ENCODE measurements at regions not wholly inside any gene's neighbourhood (a gene's known extent, or its start where the extent isn't known, plus 50 kb on each side); places are given as distances from the start of the nearest gene placed in this dataset.

DNA sequence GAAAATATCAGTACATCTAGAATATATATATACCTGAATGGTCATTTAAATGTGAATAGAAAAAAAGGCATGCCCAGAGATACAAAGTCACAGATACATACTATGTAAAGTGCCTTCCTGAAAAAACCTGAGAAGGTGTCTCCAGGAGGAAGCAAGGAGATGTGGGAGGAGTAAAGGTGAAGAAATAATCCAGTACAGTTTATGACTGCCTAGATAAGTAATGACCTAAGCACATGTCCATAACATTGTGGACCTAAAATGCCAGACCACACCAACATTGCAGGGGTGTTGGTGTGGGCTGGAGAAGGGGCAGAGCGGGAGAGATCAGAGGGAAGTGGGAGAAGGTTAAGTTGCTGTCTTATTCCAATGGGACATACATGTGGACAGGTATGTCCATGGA is 226.9 kb downstream of the ZNF621 start:
- no peak overlapping the region for H3K4me3 ChIP-seq
- WGBS, 4 donors, result 95 to 100% (median 99%) methylated on average over 1 of the region's 1 CpG
- DNase-seq, result no peak
- no peak overlapping the region for H3K27ac ChIP-seq
- H3K9me3 ChIP-seq, result no peaks in the 10 kb centered on the region
- intact Hi-C loops (cut with DNase I), result no loop called here
- ATAC-seq, result no peak
- TF ChIP-seq POLR2A (IDR thresholded peaks at IDR 0.05), result no peak
- TF ChIP-seq, protein P1, sequence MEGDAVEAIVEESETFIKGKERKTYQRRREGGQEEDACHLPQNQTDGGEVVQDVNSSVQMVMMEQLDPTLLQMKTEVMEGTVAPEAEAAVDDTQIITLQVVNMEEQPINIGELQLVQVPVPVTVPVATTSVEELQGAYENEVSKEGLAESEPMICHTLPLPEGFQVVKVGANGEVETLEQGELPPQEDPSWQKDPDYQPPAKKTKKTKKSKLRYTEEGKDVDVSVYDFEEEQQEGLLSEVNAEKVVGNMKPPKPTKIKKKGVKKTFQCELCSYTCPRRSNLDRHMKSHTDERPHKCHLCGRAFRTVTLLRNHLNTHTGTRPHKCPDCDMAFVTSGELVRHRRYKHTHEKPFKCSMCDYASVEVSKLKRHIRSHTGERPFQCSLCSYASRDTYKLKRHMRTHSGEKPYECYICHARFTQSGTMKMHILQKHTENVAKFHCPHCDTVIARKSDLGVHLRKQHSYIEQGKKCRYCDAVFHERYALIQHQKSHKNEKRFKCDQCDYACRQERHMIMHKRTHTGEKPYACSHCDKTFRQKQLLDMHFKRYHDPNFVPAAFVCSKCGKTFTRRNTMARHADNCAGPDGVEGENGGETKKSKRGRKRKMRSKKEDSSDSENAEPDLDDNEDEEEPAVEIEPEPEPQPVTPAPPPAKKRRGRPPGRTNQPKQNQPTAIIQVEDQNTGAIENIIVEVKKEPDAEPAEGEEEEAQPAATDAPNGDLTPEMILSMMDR (IDR thresholded peaks at IDR 0.05), result no peak
- H3K4me1 ChIP-seq, result no peaks in the 10 kb centered on the region
- H3K36me3 ChIP-seq, result no peaks in the 10 kb centered on the region
- no peaks in the 10 kb centered on the region for H3K27me3 ChIP-seq

DNA sequence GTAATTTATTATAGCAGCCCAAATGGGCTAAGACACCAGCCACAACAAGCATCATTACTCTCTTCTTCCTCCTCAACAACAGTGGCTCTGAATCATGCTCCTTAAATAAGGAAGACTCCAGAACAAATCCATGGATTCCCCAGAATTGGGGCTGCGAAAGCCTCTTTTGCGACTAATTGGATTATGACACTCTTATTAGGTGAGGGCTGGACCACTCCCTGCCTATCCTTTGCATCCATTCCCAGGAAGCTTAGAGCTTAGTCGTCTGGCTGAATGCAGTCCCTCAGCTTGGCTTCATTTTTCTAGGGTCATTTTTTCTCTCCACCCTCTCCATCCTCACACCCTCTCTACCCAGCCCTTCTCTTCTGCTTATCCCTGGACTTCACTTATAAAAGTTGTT is 227.7 kb downstream of the ZNF621 start:
- Histone ChIP-seq H3K9me3 (no peaks in the 10 kb centered on the region), H3K4me3 (no peak overlapping the region), H3K4me1 (no peaks in the 10 kb centered on the region), H3K36me3 (no peaks in the 10 kb centered on the region), H3K27me3 (no peaks in the 10 kb centered on the region), H3K27ac (no peak overlapping the region)
- ATAC-seq, result no peak
- 85 to 92% (median 87%) methylated on average over 3 of the region's 3 CpGs for WGBS, 4 donors
- TF ChIP-seq, protein P1 (IDR thresholded peaks at IDR 0.05), result no peak
- TF ChIP-seq POLR2A (IDR thresholded peaks at IDR 0.05), result no peak
- no peak for DNase-seq
- intact Hi-C loops (cut with DNase I), result no loop called here

DNA sequence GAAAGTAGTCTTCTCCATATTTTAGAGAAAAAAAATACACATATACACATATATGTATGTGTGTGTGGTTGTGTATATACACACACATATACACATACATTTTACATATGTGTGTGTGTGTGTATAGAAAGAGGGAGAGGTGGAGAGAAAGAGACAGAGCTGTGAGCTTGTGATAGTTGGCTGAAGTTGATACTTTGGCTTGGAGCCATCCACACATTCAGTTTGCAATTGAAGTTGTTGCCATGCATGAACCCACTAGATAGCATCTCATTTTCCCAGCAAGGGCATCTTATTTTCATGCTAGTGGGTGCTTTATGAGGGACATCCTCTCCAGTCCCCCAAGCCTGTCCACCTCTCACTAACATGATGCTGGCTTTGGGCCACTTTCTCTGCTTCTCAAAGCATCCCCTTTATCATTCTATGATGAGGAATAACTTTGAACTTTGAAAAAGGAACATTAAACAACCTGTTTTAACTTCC is 228.6 kb downstream of the ZNF621 start:
- Histone ChIP-seq H3K27ac (no peak overlapping the region), H3K4me1 (no peaks in the 10 kb centered on the region), H3K27me3 (no peaks in the 10 kb centered on the region), H3K4me3 (no peak overlapping the region), H3K9me3 (no peaks in the 10 kb centered on the region), H3K36me3 (no peaks in the 10 kb centered on the region)
- intact Hi-C loops (cut with DNase I), result no loop called here
- TF ChIP-seq, protein P1 (IDR thresholded peaks at IDR 0.05), result no peak
- TF ChIP-seq POLR2A (IDR thresholded peaks at IDR 0.05), result no peak
- ATAC-seq (no peak), DNase-seq (no peak)

DNA sequence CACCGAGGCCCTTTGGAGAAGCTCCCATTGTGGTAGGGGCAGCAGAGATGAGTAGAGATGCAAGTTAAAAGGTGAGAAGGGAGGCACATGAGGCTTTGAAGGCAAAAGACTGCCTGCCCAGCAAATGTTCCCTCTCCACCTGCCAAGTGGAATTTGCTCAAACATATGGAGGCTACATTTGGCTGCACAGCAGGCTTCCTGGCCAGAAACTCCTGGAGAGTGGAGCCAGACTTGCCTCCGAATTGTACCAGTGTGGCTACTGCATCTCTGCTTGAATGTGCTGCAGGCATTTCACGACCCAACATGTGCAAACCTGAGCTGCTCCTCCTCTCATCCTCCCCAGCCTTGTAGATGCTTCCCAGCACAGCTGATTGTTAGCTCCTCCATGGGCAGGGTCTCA is 229.2 kb downstream of the ZNF621 start:
- 64 to 81% (median 74%) methylated on average over 3 of the region's 3 CpGs for WGBS, 4 donors
- no peaks in the 10 kb centered on the region for H3K9me3 ChIP-seq
- DNase-seq, result no peak
- TF ChIP-seq, protein P1 (IDR thresholded peaks at IDR 0.05), result no peak
- TF ChIP-seq POLR2A (IDR thresholded peaks at IDR 0.05), result no peak
- H3K4me1 ChIP-seq, result no peaks in the 10 kb centered on the region
- H3K36me3 ChIP-seq, result no peaks in the 10 kb centered on the region
- ATAC-seq, result no peak
- no peak overlapping the region for H3K4me3 ChIP-seq
- intact Hi-C loops (cut with DNase I), result no loop called here
- H3K27me3 ChIP-seq, result no peaks in the 10 kb centered on the region
- no peak overlapping the region for H3K27ac ChIP-seq

All from heart left ventricle (tissue), 16 donors.